Neural cell (in vitro differentiated cells): ENCODE measurements at regions not wholly inside any gene's neighbourhood (a gene's known extent, or its start where the extent isn't known, plus 50 kb on each side); places are given as distances from the start of the nearest gene placed in this dataset.

Experiments used
- CTCF ChIP-seq: fragments of 450-650 bp; IDR thresholded peaks from 2 replicates; pipeline ENCODE4 v1.5.1; 2014; ENCODE audit warnings: antibody characterized with exemption, mild to moderate bottlenecking, moderate library complexity; ENCODE audit not compliant: poor library complexity, severe bottlenecking
- EP300 ChIP-seq: fragments of 450-650 bp; conservative IDR thresholded peaks from 2 replicates; pipeline ENCODE4 v1.6.1; 2014; ENCODE audit warnings: antibody characterized with exemption, mild to moderate bottlenecking, moderate library complexity; ENCODE audit not compliant: poor library complexity, severe bottlenecking
- EZH2 ChIP-seq: fragments of 200-600, 300-800 bp; shearing (Covaris generic), sonication (generic); IDR thresholded peaks from 2 replicates; pipeline ENCODE4 v1.6.1; 2014; ENCODE audit warnings: antibody characterized with exemption, low read length, borderline replicate concordance, mild to moderate bottlenecking; ENCODE audit not compliant: insufficient read depth, poor library complexity, severe bottlenecking
- MXI1 ChIP-seq: fragments of 450-650 bp; conservative IDR thresholded peaks from 2 replicates; pipeline ENCODE4 v1.6.1; 2014; ENCODE audit warnings: antibody characterized with exemption, mild to moderate bottlenecking; ENCODE audit not compliant: poor library complexity, severe bottlenecking
- POLR2AphosphoS5 ChIP-seq: IDR thresholded peaks from 2 replicates; pipeline ENCODE4 v1.6.1; 2012
- RAD21 ChIP-seq: fragments of 450-650 bp; conservative IDR thresholded peaks from 2 replicates; pipeline ENCODE4 v1.6.1; 2014; ENCODE audit warnings: antibody characterized with exemption, mild to moderate bottlenecking, moderate library complexity
- SMC3 ChIP-seq: fragments of 450-650 bp; conservative IDR thresholded peaks from 2 replicates; pipeline ENCODE4 v1.6.1; 2014; ENCODE audit warnings: antibody characterized with exemption, mild to moderate bottlenecking, moderate library complexity; ENCODE audit not compliant: poor library complexity
- TAF1 ChIP-seq: IDR thresholded peaks from 2 replicates; pipeline ENCODE4 v1.6.1; 2012; ENCODE audit warnings: low read depth

GRCh38 chr18:57922885-57923284 is 119.8 kb upstream of the ATP8B1 start:
- TF ChIP-seq POLR2AphosphoS5 (no peak), RAD21 (no peak), CTCF (no peak), EP300 (no peak), MXI1 (no peak), TAF1 (no peak), SMC3 (no peak), EZH2 (no peak)
